Fibroblast of villous mesenchyme (primary cell): ENCODE measurements at regions not wholly inside any gene's neighbourhood (a gene's known extent, or its start where the extent isn't known, plus 50 kb on each side); places are given as distances from the start of the nearest gene placed in this dataset.

ENCODE experiments used
- DNase-seq: peaks from one replicate; pipeline ENCODE4 v3.0.0-alpha.2; 2010; ENCODE audit warnings: low read depth
- H3K4me3 ChIP-seq: 2 replicates; pipeline ENCODE4 v1.5.1; 2011; ENCODE audit warnings: low read depth, mild to moderate bottlenecking, low read length
- CTCF ChIP-seq: IDR thresholded peaks from 2 replicates; pipeline ENCODE4 v1.5.1; 2012; ENCODE audit warnings: low read depth, mild to moderate bottlenecking, low read length; ENCODE audit not compliant: insufficient read depth

- no peak overlapping the region for H3K4me3 ChIP-seq
- no peak for TF ChIP-seq CTCF
- DNase-seq, result no peak
These were observed 849.4 kb upstream of the ADAMTS5 start for GRCh38 chr21:27816301-27816700.

GRCh38 chr21:27814226-27814625 lies 847.3 kb upstream of the ADAMTS5 start:
- no peak for TF ChIP-seq CTCF
- H3K4me3 ChIP-seq, result no peak overlapping the region

GRCh38 chr21:27813750-27814149 lies 846.9 kb upstream of the ADAMTS5 start:
- H3K4me3 ChIP-seq, result no peak overlapping the region
- DNase-seq, result peak; percentile 35

More at GRCh38 chr21:27814226-27814625, 847.3 kb upstream of the ADAMTS5 start:
- peak; percentile 24 for DNase-seq

GRCh38 chr21:27813344-27813743 lies 846.5 kb upstream of the ADAMTS5 start:
- TF ChIP-seq CTCF, result no peak
- no peak overlapping the region for H3K4me3 ChIP-seq
- peak; percentile 29 for DNase-seq

More at GRCh38 chr21:27813750-27814149, 846.9 kb upstream of the ADAMTS5 start:
- no peak for TF ChIP-seq CTCF

- H3K4me3 ChIP-seq, result no peak overlapping the region
- TF ChIP-seq CTCF, result no peak
- peak; percentile 56 for DNase-seq
These were observed 845.4 kb upstream of the ADAMTS5 start for GRCh38 chr21:27812279-27812678.

- H3K4me3 ChIP-seq, result no peak overlapping the region
- no peak for TF ChIP-seq CTCF
- DNase-seq, result no peak
These were observed 842.0 kb upstream of the ADAMTS5 start for GRCh38 chr21:27808923-27809322.

GRCh38 chr21:27807596-27807995 lies 840.7 kb upstream of the ADAMTS5 start:
- peak; percentile 88 for DNase-seq
- no peak overlapping the region for H3K4me3 ChIP-seq
- no peak for TF ChIP-seq CTCF
